ENCODE measurements at regions not wholly inside any gene's neighbourhood (a gene's known extent, or its start where the extent isn't known, plus 50 kb on each side); places are given as distances from the start of the nearest gene placed in this dataset.

GRCh38 chr11:38019072-38019775 is 1421.2 kb upstream of the RAG2 start:
- no peaks in the 10 kb centered on the region for H3K27me3 ChIP-seq
- no peaks in the 10 kb centered on the region for H3K4me1 ChIP-seq
- H3K27ac ChIP-seq = no peak overlapping the region
- ATAC-seq (peak; percentile 17), DNase-seq (no peak)
- TF ChIP-seq, protein P1, sequence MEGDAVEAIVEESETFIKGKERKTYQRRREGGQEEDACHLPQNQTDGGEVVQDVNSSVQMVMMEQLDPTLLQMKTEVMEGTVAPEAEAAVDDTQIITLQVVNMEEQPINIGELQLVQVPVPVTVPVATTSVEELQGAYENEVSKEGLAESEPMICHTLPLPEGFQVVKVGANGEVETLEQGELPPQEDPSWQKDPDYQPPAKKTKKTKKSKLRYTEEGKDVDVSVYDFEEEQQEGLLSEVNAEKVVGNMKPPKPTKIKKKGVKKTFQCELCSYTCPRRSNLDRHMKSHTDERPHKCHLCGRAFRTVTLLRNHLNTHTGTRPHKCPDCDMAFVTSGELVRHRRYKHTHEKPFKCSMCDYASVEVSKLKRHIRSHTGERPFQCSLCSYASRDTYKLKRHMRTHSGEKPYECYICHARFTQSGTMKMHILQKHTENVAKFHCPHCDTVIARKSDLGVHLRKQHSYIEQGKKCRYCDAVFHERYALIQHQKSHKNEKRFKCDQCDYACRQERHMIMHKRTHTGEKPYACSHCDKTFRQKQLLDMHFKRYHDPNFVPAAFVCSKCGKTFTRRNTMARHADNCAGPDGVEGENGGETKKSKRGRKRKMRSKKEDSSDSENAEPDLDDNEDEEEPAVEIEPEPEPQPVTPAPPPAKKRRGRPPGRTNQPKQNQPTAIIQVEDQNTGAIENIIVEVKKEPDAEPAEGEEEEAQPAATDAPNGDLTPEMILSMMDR (IDR thresholded peaks at IDR 0.05) = no peak
- no peak overlapping the region for H3K4me3 ChIP-seq
- no peaks in the 10 kb centered on the region for H3K36me3 ChIP-seq
- intact Hi-C loops (cut with DNase I) = no loop called here
- peaks cover 0 to 22% of the 10 kb centered on the region in 2 donors for H3K9me3 ChIP-seq

DNA sequence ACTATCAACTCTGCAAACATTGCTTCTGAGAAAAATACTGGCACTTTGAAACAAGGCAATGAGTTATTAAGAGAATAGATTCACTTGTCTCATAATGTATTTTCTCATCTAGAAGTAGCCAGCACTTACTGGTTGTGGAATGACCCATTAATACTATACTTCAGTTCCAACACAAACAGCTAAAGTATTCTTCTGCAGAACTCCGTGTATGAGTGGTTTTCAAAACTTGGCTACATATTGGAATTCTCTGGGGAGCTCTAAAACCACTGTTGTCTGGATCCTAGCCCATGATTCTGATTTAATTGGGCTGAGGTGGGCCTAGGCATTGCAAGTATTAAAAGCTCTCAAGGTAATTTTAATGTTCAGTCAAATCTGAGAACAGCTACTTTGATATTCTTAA is 1416.4 kb upstream of the RAG2 start:
- Histone ChIP-seq H3K4me1 (peaks cover 0 to 4% of the 10 kb centered on the region in 2 donors), H3K36me3 (no peaks in the 10 kb centered on the region), H3K27me3 (no peaks in the 10 kb centered on the region), H3K27ac (no peak overlapping the region), H3K9me3 (no peaks in the 10 kb centered on the region), H3K4me3 (no peak overlapping the region)
- intact Hi-C loops (cut with DNase I) = no loop called here
- TF ChIP-seq, protein P1 (IDR thresholded peaks at IDR 0.05) = no peak
- peak in 1 of 4 donors; percentile 19 for DNase-seq
- peak; percentile 91 for ATAC-seq

DNA sequence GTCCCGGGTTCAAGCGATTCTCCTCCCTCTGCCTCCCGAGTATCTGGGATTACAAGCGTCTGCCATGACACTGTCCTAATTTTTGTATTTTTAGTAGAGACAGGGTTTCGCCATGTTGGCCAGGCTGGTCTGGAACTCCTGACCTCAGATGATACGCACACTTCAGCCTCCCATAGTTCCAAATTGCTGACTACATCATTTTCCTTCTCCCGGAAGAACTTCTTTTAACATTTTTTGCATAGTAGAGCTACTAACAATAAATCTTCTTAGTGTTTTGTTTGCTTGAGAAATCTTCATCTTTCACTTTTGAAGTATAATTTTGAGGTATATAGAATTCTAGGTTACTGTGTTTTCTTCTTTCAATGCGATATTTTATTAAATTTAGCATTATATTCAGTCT is 1415.1 kb upstream of the RAG2 start:
- DNase-seq = no peak
- intact Hi-C loops (cut with DNase I) = no loop called here
- Histone ChIP-seq H3K36me3 (no peaks in the 10 kb centered on the region), H3K4me1 (peaks cover 0 to 4% of the 10 kb centered on the region in 2 donors), H3K27me3 (no peaks in the 10 kb centered on the region), H3K9me3 (no peaks in the 10 kb centered on the region), H3K4me3 (no peak overlapping the region), H3K27ac (no peak overlapping the region)
- TF ChIP-seq, protein P1 (IDR thresholded peaks at IDR 0.05) = no peak
- no peak for ATAC-seq

DNA sequence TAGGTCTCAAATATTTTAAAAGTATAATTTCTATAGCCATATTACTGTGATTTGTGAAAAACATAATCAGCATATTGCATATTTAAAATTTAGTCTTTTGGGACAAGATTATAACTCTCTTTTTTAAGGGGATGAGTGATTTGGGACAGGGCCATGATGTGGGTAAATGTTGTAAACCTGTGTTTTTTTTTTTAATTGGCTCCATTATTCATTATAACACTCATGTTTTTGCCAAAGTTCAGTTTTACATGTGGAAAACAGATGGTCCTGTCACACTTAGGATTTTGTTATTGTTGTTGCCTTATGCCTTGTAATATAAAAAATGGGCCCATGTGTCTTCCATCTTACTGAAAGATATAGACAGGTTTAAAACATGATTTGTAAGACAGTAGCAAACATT is 1413.5 kb upstream of the RAG2 start:
- no peak for DNase-seq
- H3K4me3 ChIP-seq = no peak overlapping the region
- ATAC-seq = no peak
- H3K4me1 ChIP-seq = peaks cover 0 to 4% of the 10 kb centered on the region in 2 donors
- TF ChIP-seq, protein P1 (IDR thresholded peaks at IDR 0.05) = no peak
- no peaks in the 10 kb centered on the region for H3K36me3 ChIP-seq
- H3K27ac ChIP-seq = no peak overlapping the region
- intact Hi-C loops (cut with DNase I) = no loop called here
- no peaks in the 10 kb centered on the region for H3K9me3 ChIP-seq
- H3K27me3 ChIP-seq = no peaks in the 10 kb centered on the region

DNA sequence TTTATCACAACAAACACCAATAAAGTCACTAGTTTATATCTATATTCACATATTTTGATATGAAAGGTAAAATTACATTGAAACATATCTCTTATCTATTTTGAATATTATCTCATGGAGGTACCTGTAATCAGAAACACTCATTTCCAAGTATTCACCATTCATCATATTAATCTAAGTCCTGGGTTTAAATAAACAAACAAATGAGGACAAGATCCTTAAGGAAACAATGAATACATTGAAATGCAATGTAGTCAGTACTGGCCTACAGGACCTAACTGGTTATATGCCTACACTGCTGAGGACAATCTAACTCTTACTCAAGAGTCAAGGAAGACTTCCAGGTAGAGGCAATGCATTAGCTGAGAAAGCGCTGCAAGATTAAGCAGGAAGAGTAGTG is 1411.9 kb upstream of the RAG2 start:
- H3K27ac ChIP-seq = no peak overlapping the region
- TF ChIP-seq, protein P1 (IDR thresholded peaks at IDR 0.05) = no peak
- no peaks in the 10 kb centered on the region for H3K27me3 ChIP-seq
- no peaks in the 10 kb centered on the region for H3K9me3 ChIP-seq
- H3K4me3 ChIP-seq = no peak overlapping the region
- ATAC-seq = no peak
- peaks cover 0 to 4% of the 10 kb centered on the region in 2 donors for H3K4me1 ChIP-seq
- no peaks in the 10 kb centered on the region for H3K36me3 ChIP-seq
- no peak for DNase-seq
- intact Hi-C loops (cut with DNase I) = no loop called here
